Suprapubic skin (tissue), 4 donors: ENCODE measurements at regions not wholly inside any gene's neighbourhood (a gene's known extent, or its start where the extent isn't known, plus 50 kb on each side); places are given as distances from the start of the nearest gene placed in this dataset.

Experiments
- DNase-seq, 2 donors: peaks; one replicate each; pipeline ENCODE4 v3.0.0-alpha.2; 2019; ENCODE audit warnings: low spot score in 2 of 2
- H3K27ac ChIP-seq: fragments of 200-600 bp; sonication (generic); one replicate; pipeline ENCODE4 v1.5.1; 2019
- H3K27me3 ChIP-seq: fragments of 200-600 bp; sonication (generic); one replicate; pipeline ENCODE4 v1.5.1; 2019
- H3K36me3 ChIP-seq: fragments of 200-600 bp; sonication (generic); one replicate; pipeline ENCODE4 v1.5.1; 2019
- H3K4me1 ChIP-seq: fragments of 200-600 bp; sonication (generic); one replicate; pipeline ENCODE4 v1.5.1; 2019
- H3K4me3 ChIP-seq: fragments of 200-600 bp; sonication (generic); one replicate; pipeline ENCODE4 v1.5.1; 2019; ENCODE audit warnings: mild to moderate bottlenecking
- H3K9me3 ChIP-seq: fragments of 200-600 bp; sonication (generic); one replicate; pipeline ENCODE4 v1.5.1; 2019
- CTCF ChIP-seq, 2 donors: fragments of 200-600 bp in 1 of 2; fragments of 450-650 bp in 1 of 2; sonication (generic) in 1 of 2; IDR thresholded peaks; one replicate each; pipeline ENCODE4 v1.5.1; 2016 to 2019; ENCODE audit warnings: antibody characterized with exemption in 2 of 2, mild to moderate bottlenecking in 1 of 2, moderate library complexity in 1 of 2
- EP300 ChIP-seq: sonication (generic); formaldehyde crosslinking; IDR thresholded peaks from one replicate; pipeline ENCODE4 v1.6.1; 2017; ENCODE audit warnings: antibody characterized with exemption
- POLR2A ChIP-seq, 2 donors: fragments of 450-650 bp; IDR thresholded peaks; one replicate each; pipeline ENCODE4 v1.6.1; 2017; ENCODE audit warnings: antibody characterized with exemption in 2 of 2, mild to moderate bottlenecking in 2 of 2, moderate library complexity in 2 of 2
- POLR2AphosphoS5 ChIP-seq, 3 donors: sonication (generic); formaldehyde crosslinking; IDR thresholded peaks; one replicate each; pipeline ENCODE4 v1.6.1; 2017; ENCODE audit warnings: antibody characterized with exemption in 3 of 3
- WGBS: methylation state at CpG from one replicate; pipeline ENCODE4 v1.1.5; 2018; 5-methylcytosine and 5-hydroxymethylcytosine counted together

DNA sequence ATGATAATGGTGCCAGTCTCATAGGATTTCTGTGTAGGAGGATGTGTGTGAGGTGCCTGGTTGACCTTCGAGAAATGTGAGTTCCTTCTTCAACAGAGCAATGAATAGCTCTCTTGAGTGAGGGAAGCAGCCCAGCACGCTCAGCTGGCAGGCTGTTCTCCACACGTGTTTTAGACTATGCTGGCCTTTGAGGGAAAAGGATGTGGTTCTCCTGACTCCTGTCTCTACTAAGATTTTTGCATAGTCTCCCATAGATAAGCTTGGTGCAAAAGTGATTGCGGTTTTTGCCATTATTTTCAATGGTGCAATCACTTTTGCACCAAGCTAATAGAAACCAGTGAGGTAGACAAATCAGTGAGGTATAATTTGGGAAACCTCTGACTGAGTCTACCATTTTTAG, 284.1 kb downstream of the SLC4A3 start:
- 81% methylated on average over 4 of the region's 4 CpGs for WGBS
- H3K27ac ChIP-seq, result no peak overlapping the region
- H3K27me3 ChIP-seq, result no peaks in the 10 kb centered on the region
- no peak overlapping the region for H3K4me3 ChIP-seq
- DNase-seq, result no peak
- H3K36me3 ChIP-seq, result no peaks in the 10 kb centered on the region
- H3K4me1 ChIP-seq, result no peaks in the 10 kb centered on the region
- no peak for TF ChIP-seq POLR2AphosphoS5 (IDR thresholded peaks at IDR 0.05)
- no peaks in the 10 kb centered on the region for H3K9me3 ChIP-seq

DNA sequence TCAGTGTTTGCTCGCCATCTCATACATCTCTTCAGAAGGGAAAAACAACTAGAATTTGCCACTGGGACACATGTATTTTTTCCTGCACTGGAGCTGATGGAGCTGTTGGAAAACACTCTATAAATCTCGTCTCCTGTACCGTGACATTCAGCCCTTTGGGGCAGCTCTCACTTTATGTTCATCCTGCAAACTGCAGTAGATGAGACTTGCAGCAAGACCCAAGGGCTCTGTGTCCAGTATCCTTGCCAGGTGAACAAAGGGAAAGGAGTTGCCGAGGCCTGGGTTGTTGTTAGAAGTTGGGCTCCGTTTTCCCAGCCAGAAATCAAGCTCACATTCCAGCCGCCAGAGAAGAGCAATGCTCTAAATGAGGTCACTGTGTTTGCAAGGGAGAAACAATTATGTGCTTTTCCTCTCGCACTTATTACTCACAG, 285.1 kb downstream of the SLC4A3 start:
- H3K4me3 ChIP-seq, result no peak overlapping the region
- TF ChIP-seq POLR2AphosphoS5 (IDR thresholded peaks at IDR 0.05), result no peak
- TF ChIP-seq POLR2A (IDR thresholded peaks at IDR 0.05), result no peak
- no peak for TF ChIP-seq EP300
- TF ChIP-seq CTCF (IDR thresholded peaks at IDR 0.05), result no peak
- DNase-seq, result no peak

GRCh38 chr2:219914577-219914976, 287.1 kb downstream of the SLC4A3 start:
- 90% methylated on average over 2 of the region's 5 CpGs for WGBS
- H3K4me3 ChIP-seq, result no peak overlapping the region

More for the DNA sequence above, 285.1 kb downstream of the SLC4A3 start:
- no peak overlapping the region for H3K27ac ChIP-seq
- no peaks in the 10 kb centered on the region for H3K4me1 ChIP-seq
- H3K36me3 ChIP-seq, result no peaks in the 10 kb centered on the region
- H3K9me3 ChIP-seq, result no peaks in the 10 kb centered on the region
- 30% methylated on average over 7 of the region's 7 CpGs for WGBS
- no peaks in the 10 kb centered on the region for H3K27me3 ChIP-seq

DNA sequence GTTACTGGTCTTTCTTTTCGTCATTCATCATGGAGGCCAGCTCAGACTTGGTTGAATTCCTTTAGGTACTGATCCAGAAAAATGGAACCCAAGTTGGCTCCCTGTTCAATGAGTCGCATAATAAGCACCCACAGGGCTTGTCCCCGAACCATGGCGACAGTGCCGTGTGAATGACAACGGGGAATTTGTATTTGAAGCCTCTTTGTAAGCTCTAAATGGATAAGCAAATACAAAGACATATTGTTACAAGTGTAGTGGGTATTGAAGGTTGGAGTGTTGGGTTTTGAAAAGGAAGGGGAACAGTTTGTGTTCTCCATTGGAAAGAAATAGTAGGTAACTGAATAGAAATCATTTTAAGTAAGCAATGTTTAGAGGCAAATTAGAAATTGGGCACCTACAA, 288.9 kb downstream of the SLC4A3 start:
- WGBS, result 81% methylated on average over 6 of the region's 6 CpGs
- Histone ChIP-seq H3K36me3 (no peaks in the 10 kb centered on the region), H3K27ac (no peak overlapping the region), H3K27me3 (no peaks in the 10 kb centered on the region), H3K9me3 (no peaks in the 10 kb centered on the region), H3K4me1 (no peaks in the 10 kb centered on the region), H3K4me3 (no peak overlapping the region)
- TF ChIP-seq POLR2AphosphoS5 (IDR thresholded peaks at IDR 0.05) (no peak), POLR2A (IDR thresholded peaks at IDR 0.05) (no peak), EP300 (no peak), CTCF (IDR thresholded peaks at IDR 0.05) (no peak)
- no peak for DNase-seq

More at GRCh38 chr2:219914577-219914976, 287.1 kb downstream of the SLC4A3 start:
- H3K4me1 ChIP-seq, result no peaks in the 10 kb centered on the region
- no peak overlapping the region for H3K27ac ChIP-seq
- H3K9me3 ChIP-seq, result no peaks in the 10 kb centered on the region
- TF ChIP-seq CTCF (IDR thresholded peaks at IDR 0.05) (no peak), POLR2A (IDR thresholded peaks at IDR 0.05) (no peak), EP300 (no peak), POLR2AphosphoS5 (IDR thresholded peaks at IDR 0.05) (no peak)
- no peaks in the 10 kb centered on the region for H3K27me3 ChIP-seq
- H3K36me3 ChIP-seq, result no peaks in the 10 kb centered on the region
- peak in 1 of 2 donors; percentile 50 for DNase-seq

- H3K36me3 ChIP-seq, result no peaks in the 10 kb centered on the region
- no peak overlapping the region for H3K4me3 ChIP-seq
- no peaks in the 10 kb centered on the region for H3K4me1 ChIP-seq
- H3K27ac ChIP-seq, result no peak overlapping the region
- DNase-seq, result no peak
- WGBS, result 61% methylated on average over 3 of the region's 3 CpGs
- H3K9me3 ChIP-seq, result no peaks in the 10 kb centered on the region
- TF ChIP-seq EP300 (no peak), CTCF (IDR thresholded peaks at IDR 0.05) (no peak), POLR2A (IDR thresholded peaks at IDR 0.05) (no peak)
- H3K27me3 ChIP-seq, result no peaks in the 10 kb centered on the region
Observed at GRCh38 chr2:219916726-219917440, 289.5 kb downstream of the SLC4A3 start.

- no peak overlapping the region for H3K27ac ChIP-seq
- no peaks in the 10 kb centered on the region for H3K27me3 ChIP-seq
- no peak overlapping the region for H3K4me3 ChIP-seq
- no peaks in the 10 kb centered on the region for H3K4me1 ChIP-seq
- no peaks in the 10 kb centered on the region for H3K9me3 ChIP-seq
- DNase-seq, result peak in 1 of 2 donors; percentile 6
- TF ChIP-seq CTCF (IDR thresholded peaks at IDR 0.05), result no peak
- TF ChIP-seq POLR2A (IDR thresholded peaks at IDR 0.05), result no peak
- TF ChIP-seq POLR2AphosphoS5 (IDR thresholded peaks at IDR 0.05), result no peak
- no peak for TF ChIP-seq EP300
- 69% methylated on average over 3 of the region's 3 CpGs for WGBS
- H3K36me3 ChIP-seq, result no peaks in the 10 kb centered on the region
Observed at GRCh38 chr2:219918254-219918653, 290.8 kb downstream of the SLC4A3 start.
